ENCODE measurements at regions not wholly inside any gene's neighbourhood (a gene's known extent, or its start where the extent isn't known, plus 50 kb on each side); places are given as distances from the start of the nearest gene placed in this dataset.
"Not testable (repeated sequence)": the region's sequence is repeated elsewhere in the genome, so short reads cannot be mapped to it uniquely, and the experiment has no call there.

- H3K36me3 ChIP-seq = no peaks in the 10 kb centered on the region
- no peaks in the 10 kb centered on the region for H3K9me3 ChIP-seq
- no peaks in the 10 kb centered on the region for H3K27me3 ChIP-seq
- TF ChIP-seq POLR2A (IDR thresholded peaks at IDR 0.05) (no peak), CTCF (IDR thresholded peaks at IDR 0.05) (no peak)
- no peak overlapping the region for H3K27ac ChIP-seq
- H3K4me1 ChIP-seq = peaks cover 0 to 20% (median 0%) of the 10 kb centered on the region in 4 donors
- DNase-seq = no peak
- H3K4me3 ChIP-seq = no peak overlapping the region
Measured at GRCh38 chr3:194262925-194263305, 88.2 kb downstream of the CPN2 start.

- H3K27me3 ChIP-seq, H3K9me3 ChIP-seq, H3K4me3 ChIP-seq, H3K36me3 ChIP-seq: not testable (repeated sequence)
- Histone ChIP-seq H3K4me1 (peaks cover 0 to 26% (median 0%) of the 10 kb centered on the region in 4 donors), H3K27ac (peak overlapping the region in 3 of 4 donors; percentile 25 to 51 (median 25))
- peak in 1 of 3 donors; percentile 25 for DNase-seq
Measured at GRCh38 chr3:194264631-194265504, 86.3 kb downstream of the CPN2 start.

GRCh38 chr3:194265505-194265892 lies 85.6 kb downstream of the CPN2 start:
- H3K9me3 ChIP-seq = no peaks in the 10 kb centered on the region
- no peak overlapping the region for H3K4me3 ChIP-seq
- TF ChIP-seq POLR2A (IDR thresholded peaks at IDR 0.05) (no peak), CTCF (IDR thresholded peaks at IDR 0.05) (no peak)
- peak in 2 of 3 donors; percentile 60 to 70 for DNase-seq
- peak overlapping the region in 3 of 4 donors; percentile 25 to 51 (median 25) for H3K27ac ChIP-seq
- H3K36me3 ChIP-seq = no peaks in the 10 kb centered on the region
- no peaks in the 10 kb centered on the region for H3K27me3 ChIP-seq
- peaks cover 0 to 31% (median 0%) of the 10 kb centered on the region in 4 donors for H3K4me1 ChIP-seq

- DNase-seq = peak in 1 of 3 donors; percentile 30
- peaks cover 0 to 39% (median 2%) of the 10 kb centered on the region in 4 donors for H3K4me1 ChIP-seq
- H3K4me3 ChIP-seq = no peak overlapping the region
- no peaks in the 10 kb centered on the region for H3K9me3 ChIP-seq
- H3K36me3 ChIP-seq = no peaks in the 10 kb centered on the region
- no peaks in the 10 kb centered on the region for H3K27me3 ChIP-seq
- TF ChIP-seq POLR2A (IDR thresholded peaks at IDR 0.05) (no peak), CTCF (IDR thresholded peaks at IDR 0.05) (no peak)
- H3K27ac ChIP-seq = peak overlapping the region in 3 of 4 donors; percentile 8 to 51 (median 25)
Measured at GRCh38 chr3:194265996-194266964, 84.8 kb downstream of the CPN2 start.

GRCh38 chr3:194267744-194268653 lies 83.1 kb downstream of the CPN2 start:
- Histone ChIP-seq H3K4me1 (peaks cover 0 to 42% (median 2%) of the 10 kb centered on the region in 4 donors), H3K27ac (peak overlapping the region in 1 of 4 donors; percentile 79), H3K27me3 (no peaks in the 10 kb centered on the region), H3K4me3 (no peak overlapping the region), H3K36me3 (no peaks in the 10 kb centered on the region), H3K9me3 (no peaks in the 10 kb centered on the region)
- TF ChIP-seq POLR2A (IDR thresholded peaks at IDR 0.05) (no peak), CTCF (IDR thresholded peaks at IDR 0.05) (no peak)
- DNase-seq = peak in 1 of 3 donors; percentile 47
